Stimulated activated CD4-positive, alpha-beta T cell treated with anti-CD3 and anti-CD28 coated beads, Interleukin-12 subunit alpha, Interleukin-12 subunit beta, amount 100 ng/mL, for 48 hours (primary cell): ENCODE measurements at regions not wholly inside any gene's neighbourhood (a gene's known extent, or its start where the extent isn't known, plus 50 kb on each side); places are given as distances from the start of the nearest gene placed in this dataset.
"Not testable (repeated sequence)": the region's sequence is repeated elsewhere in the genome, so short reads cannot be mapped to it uniquely, and the experiment has no call there.

Source experiments
- DNase-seq, 3 donors: peaks; one replicate each; pipeline ENCODE4 v3.0.0-alpha.2; 2020; ENCODE audit warnings: low read depth in 2 of 3, low spot score in 1 of 3

DNA sequence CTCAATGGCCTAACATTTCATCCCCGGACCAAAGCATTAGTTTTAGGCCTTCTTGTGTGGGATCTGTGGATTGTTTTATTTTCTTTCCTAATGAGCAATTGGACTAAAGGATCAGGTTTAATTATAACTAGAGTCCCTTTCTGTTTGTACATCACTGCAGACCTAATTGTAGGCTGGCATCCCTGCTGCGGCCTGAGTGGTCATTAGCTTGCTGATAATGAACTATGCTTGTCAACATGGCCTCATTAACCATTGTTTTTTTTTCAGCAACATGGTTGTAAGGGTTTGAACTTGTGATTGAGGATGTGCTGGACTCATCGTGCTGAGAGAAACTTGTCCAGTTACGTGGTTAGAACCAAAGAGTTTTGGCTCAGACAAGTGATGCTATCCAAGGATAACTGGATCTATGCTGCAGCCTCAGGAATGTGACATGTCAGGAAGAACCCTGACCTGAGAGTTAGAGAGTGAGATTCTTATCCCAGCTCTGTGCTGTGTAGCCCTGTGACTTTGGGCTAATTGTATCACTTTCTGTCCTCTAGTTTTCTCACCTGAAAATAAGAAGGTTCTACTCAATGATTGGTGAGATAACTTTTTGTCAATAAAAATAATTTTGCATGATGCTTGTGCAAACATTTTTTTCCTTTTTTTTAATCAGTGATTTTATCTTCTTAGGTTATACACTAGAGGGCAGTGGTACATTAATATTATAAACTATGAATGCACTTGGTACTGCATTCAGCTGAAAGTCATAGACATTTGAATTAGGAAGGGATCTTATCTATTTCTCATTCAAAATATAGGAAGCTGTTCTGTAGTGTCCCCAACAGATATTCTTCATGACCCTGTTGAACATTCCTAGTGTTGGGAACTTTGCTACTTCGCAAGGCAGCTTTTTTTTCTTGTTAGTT, 140.9 kb downstream of the RNF144B start:
- DNase-seq, result no peak

DNA sequence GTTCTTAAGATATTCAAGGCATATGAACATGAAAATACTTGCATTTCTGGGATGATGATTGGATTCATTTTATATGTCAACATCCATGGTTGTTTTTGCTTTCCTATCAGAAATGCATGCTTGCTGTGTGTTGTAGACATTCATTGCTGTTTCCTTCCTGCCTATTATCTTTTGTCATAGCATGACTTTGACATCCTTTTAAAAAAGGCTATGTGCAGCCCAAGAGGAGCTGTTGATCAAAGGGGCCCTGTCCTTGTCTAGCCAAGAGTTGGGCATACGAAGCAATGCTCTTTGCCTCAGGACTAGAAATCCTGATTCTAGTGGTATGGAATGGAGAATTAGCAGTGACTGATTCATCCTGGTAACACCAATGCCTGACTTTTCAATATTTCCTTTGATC, 143.1 kb downstream of the RNF144B start:
- DNase-seq, result no peak

DNA sequence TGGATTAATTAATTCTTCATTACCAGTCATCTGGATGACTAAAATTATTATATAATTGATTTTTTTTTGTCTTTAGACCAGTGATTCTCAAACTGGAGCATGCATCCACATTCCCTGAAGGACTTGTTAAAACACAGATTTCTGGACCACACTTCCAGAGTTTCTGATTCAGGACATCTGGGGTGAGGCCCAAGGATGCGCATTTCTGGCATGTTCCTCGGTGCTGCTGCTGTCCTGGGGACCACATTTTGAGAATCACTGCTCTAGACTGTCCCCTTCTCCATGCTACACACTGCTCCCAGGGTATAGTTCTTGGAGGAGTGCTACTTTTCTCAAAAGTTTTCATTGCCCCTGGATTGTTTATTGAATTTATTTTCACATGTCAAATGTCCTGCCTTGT, 145.0 kb downstream of the RNF144B start:
- no peak for DNase-seq

DNA sequence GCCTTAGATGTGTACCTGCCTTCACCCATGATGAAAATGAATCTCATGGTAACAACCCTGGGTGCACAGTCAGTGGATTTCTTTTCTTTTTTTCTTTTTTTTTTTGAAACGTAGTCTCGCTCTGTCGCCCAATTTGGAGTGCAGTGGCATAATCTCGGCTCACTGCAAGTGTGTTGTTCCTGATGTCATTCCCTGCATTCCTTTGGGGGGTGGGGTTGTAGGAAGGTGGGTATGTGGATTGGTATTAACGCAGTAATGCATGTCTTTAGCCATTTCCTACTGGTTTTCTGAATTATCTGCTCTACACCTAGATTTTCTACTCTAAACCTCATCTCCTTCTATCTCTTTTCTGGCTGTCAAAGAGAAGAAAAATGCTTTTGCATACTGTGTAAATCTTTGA, 146.6 kb downstream of the RNF144B start:
- no peak for DNase-seq

GRCh38 chr6:18536591-18537055, 149.5 kb downstream of the RNF144B start:
- no peak for DNase-seq

- DNase-seq, result no peak
Observed at GRCh38 chr6:18538315-18538714, 151.2 kb downstream of the RNF144B start.

GRCh38 chr6:18543051-18543450, 155.9 kb downstream of the RNF144B start:
- DNase-seq, result no peak

DNA sequence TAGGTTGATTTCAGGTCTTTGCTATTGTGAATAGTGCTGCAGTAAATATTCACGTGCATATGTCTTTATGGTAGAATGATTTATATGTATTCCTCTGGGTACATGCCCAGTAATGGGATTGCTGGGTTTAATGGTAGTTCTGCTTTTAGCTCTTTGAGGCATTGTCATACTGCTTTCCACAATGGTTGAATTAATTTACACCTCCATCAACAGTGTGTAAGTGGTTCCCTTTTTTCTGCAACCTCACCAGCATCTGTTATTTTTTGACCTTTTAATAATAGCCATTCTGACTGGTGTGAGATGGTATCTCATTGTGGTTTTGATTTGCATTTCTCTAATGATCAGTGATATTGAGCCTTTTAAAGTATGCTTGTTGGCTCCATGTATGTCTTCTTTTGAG, 158.0 kb downstream of the RNF144B start:
- DNase-seq, result not testable (repeated sequence)

DNA sequence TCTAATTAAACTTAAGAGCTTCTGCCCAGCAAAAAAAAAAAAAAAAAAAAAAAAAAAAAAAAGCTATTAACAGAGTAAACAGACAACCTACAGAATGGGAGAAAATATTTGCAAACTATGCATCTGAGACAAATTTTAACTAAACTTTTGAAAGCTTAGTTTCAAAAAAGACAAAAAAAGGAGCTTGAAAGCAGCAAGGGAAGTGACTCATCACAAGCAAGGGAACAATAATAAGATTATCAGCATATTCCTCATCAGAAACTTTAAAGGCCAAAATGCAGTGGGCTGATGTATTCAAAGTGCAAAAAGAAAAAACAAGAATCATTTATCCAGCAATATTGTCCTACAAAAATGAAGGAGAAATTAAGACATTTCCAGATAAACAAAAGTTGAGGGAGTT, 158.6 kb downstream of the RNF144B start:
- DNase-seq, result no peak

GRCh38 chr6:18550119-18550518, 163.0 kb downstream of the RNF144B start:
- DNase-seq, result no peak

- no peak for DNase-seq
Observed at GRCh38 chr6:18551228-18551627, 164.1 kb downstream of the RNF144B start.

DNA sequence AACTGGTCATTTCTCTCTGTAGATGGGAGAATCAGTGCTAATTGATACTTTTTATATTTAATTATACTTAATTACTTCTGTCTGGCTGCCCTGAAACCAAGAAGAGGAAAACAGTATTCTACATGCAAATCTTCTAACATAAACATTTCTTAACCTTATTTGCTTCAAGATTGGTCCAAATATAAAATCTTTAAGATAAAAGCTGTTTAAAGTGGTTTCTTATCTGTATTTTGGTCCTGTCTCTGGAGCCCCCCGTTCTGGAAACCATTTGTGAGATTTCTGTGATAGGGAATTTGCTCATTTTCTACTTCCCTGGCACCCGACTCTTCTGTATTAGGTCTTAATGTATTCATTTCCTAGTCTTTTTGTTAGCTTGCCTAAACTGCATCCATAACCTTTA, 168.6 kb downstream of the RNF144B start:
- DNase-seq, result no peak

GRCh38 chr6:18561037-18561750, 174.0 kb downstream of the RNF144B start:
- DNase-seq, result no peak

DNA sequence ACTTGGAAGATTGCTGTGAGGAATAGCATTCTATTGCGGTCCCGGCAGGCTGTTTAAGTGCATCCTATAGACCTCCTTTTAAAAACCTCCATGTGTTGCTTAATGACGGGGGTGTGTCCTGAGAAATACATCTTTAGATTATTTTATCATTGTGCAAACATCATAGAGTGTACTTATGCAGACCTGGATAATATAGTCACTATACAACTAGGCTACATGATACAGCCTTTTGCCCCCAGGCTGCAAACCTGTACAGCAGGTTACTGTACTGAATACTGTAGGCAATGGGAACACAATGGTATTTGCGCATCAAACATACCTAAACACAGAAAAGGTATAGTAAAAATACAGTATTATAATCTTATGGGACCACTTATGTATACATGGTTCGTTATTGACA, 175.6 kb downstream of the RNF144B start:
- no peak for DNase-seq

- DNase-seq, result no peak
Observed at GRCh38 chr6:18564775-18565174, 177.6 kb downstream of the RNF144B start.

DNA sequence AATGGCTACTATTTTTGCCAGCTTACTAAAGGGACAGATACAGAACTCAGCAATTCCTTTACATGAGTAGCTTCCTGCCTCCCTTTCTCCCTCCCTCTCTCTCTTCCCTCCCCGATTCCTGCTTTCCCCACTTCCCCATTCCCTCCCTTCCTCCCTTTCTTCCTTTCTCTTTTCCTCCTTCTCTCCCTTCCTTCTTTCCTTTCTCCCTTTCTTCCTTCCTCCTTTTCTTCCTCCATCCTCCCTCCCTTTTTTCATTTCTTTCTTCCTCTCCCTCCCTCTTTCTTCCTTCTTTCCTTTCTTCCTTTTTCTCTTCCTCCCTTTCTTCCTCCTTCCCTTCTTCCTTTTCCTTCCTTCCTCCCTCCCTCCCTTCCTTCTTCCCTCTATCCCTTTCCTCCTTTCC, 178.1 kb downstream of the RNF144B start:
- no peak for DNase-seq

DNA sequence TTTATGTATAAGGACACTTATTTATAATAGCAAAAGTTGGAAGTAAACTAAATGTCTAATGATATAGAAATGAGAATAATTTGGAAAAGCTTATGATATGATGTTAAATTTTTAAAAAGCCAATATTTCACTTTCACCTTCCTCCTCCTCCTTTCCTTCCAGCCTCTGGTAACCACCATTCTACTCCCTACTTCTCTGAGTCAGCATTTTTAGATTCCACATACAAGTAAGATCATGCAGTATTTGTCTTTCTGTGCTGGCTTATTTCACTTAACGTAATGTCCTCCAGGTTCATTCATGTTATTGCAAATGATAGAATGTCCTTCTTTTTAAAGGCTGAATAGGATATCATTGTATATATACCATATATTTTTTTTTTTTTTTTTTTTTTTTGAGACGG, 180.2 kb downstream of the RNF144B start:
- no peak for DNase-seq

DNA sequence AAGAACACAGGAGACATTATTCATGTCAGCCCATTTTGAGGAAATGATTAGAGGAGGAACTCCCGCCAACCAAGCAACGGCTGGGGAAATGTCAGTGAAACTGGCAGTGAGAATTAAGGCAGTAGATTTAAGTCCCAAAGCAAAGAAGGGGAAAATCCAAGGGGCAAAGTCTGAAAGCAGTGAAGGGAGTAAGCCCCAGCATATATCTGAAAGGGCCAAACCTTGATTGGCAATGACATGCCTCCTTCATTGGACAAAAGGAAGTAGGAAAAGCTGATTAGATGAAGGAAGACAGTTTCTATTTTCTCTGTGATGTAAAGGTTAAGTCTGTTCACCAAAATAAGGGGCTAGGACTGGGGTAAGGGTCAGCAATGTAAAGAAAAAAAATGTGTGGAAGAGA, 190.3 kb downstream of the RNF144B start:
- no peak for DNase-seq

DNA sequence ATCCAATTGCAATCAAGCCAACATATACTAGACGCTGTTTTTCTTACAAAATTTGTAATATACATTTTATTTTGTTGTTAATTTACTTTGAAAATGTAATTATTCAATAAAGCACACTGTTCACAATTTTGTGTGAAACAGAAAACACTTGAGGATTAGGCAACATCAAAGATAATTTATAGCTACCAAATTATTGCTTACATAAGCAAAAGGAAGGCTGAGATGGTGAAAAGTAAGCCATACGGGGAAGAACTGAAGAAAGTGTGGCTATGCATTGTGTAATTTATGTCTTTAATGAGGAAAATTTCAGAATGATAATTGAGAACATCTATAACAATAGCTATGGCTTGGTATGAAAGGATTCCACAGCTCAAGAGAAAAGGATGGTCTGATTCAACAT, 192.0 kb downstream of the RNF144B start:
- no peak for DNase-seq

GRCh38 chr6:18579869-18580268, 192.7 kb downstream of the RNF144B start:
- no peak for DNase-seq

GRCh38 chr6:18584372-18584771, 197.2 kb downstream of the RNF144B start:
- DNase-seq, result no peak

DNA sequence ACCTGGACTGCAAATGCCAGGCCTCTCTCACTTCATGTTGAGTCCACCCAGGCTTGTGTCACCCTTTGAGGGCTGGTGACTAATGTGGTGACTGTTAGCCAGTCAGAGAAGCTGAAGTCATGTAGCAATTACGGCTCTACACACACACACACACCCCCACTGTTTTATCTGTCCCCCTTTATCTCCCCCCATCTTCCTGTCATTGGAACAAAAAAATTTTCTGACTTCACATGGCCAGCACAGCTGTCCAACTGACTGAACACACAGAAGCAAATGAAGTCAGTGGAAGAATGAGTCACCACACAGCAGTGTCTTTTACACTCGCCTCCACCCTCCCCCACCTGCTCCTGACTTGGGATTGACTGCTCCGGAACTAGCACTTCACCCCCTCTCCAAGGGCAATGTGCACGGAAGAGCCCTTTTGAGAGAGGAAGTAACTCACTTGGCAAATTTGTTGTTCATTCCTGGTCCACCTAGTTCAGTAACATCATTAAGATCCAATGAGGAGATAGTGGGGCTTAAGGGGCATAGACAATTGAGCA, 198.0 kb downstream of the RNF144B start:
- DNase-seq, result no peak
